Activated naive CD8-positive, alpha-beta T cell treated with anti-CD3 and anti-CD28 coated beads, Interleukin-2, amount 10 ng/mL, durations not matched to agents 7 days and 5 days (primary cell): ENCODE measurements at regions not wholly inside any gene's neighbourhood (a gene's known extent, or its start where the extent isn't known, plus 50 kb on each side); places are given as distances from the start of the nearest gene placed in this dataset.

Experiments
- ATAC-seq: fragments of 150-1000 bp; cut with Tn5 transposase; one replicate; pipeline ENCODE4 v1.10.0; 2021; ENCODE audit warnings: low read depth, moderate library complexity
- POLR2A ChIA-PET: fragments of 350-600 bp; sonication (Branson Sonifier 250); formaldehyde crosslinking; loops from one replicate; lab custom pipeline; 2021; ENCODE audit warnings: antibody characterized with exemption; lab: Charles Lee
- DNase-seq: peaks from one replicate; pipeline ENCODE4 v3.0.0; 2021
- H3K27ac Mint-ChIP-seq: one replicate; pipeline ENCODE4 v1.8.0; 2022; ENCODE audit warnings: mild to moderate bottlenecking, mixed read lengths
- H3K27me3 Mint-ChIP-seq: one replicate; pipeline ENCODE4 v1.8.0; 2022; ENCODE audit warnings: mild to moderate bottlenecking, moderate library complexity, mixed read lengths
- H3K36me3 Mint-ChIP-seq: one replicate; pipeline ENCODE4 v1.8.0; 2021; ENCODE audit warnings: mild to moderate bottlenecking, mixed read lengths
- H3K4me1 Mint-ChIP-seq: one replicate; pipeline ENCODE4 v1.8.0; 2021; ENCODE audit warnings: mixed read lengths
- H3K4me3 Mint-ChIP-seq: one replicate; pipeline ENCODE4 v1.8.0; 2022; ENCODE audit warnings: mild to moderate bottlenecking, moderate library complexity, mixed read lengths
- H3K9me3 Mint-ChIP-seq: one replicate; pipeline ENCODE4 v1.8.0; 2021; ENCODE audit warnings: mixed read lengths

- no peak for ATAC-seq
- POLR2A ChIA-PET, result no interaction called here
- H3K9me3 Mint-ChIP-seq, result no peaks in the 10 kb centered on the region
- H3K36me3 Mint-ChIP-seq, result no peaks in the 10 kb centered on the region
- H3K4me1 Mint-ChIP-seq, result no peaks in the 10 kb centered on the region
- no peak overlapping the region for H3K27ac Mint-ChIP-seq
- DNase-seq, result no peak
- peaks cover 10% of the 10 kb centered on the region for H3K27me3 Mint-ChIP-seq
- no peak overlapping the region for H3K4me3 Mint-ChIP-seq
These were observed 131.4 kb upstream of the IRX4 start for GRCh38 chr5:2014058-2014610.

GRCh38 chr5:2013301-2014057 is 130.8 kb upstream of the IRX4 start:
- ATAC-seq (no peak), DNase-seq (no peak)
- Mint-ChIP-seq H3K36me3 (no peaks in the 10 kb centered on the region), H3K4me3 (no peak overlapping the region), H3K9me3 (no peaks in the 10 kb centered on the region), H3K4me1 (no peaks in the 10 kb centered on the region), H3K27ac (no peak overlapping the region), H3K27me3 (peaks cover 10% of the 10 kb centered on the region)
- POLR2A ChIA-PET, result no interaction called here

- H3K27ac Mint-ChIP-seq, result no peak overlapping the region
- H3K36me3 Mint-ChIP-seq, result no peaks in the 10 kb centered on the region
- no peak overlapping the region for H3K4me3 Mint-ChIP-seq
- POLR2A ChIA-PET, result no interaction called here
- H3K27me3 Mint-ChIP-seq, result peaks cover 10% of the 10 kb centered on the region
- no peak for DNase-seq
- H3K4me1 Mint-ChIP-seq, result no peaks in the 10 kb centered on the region
- ATAC-seq, result no peak
- H3K9me3 Mint-ChIP-seq, result no peaks in the 10 kb centered on the region
These were observed 130.2 kb upstream of the IRX4 start for GRCh38 chr5:2012885-2013284.

- H3K4me1 Mint-ChIP-seq, result no peaks in the 10 kb centered on the region
- ATAC-seq, result no peak
- no peak overlapping the region for H3K4me3 Mint-ChIP-seq
- no peaks in the 10 kb centered on the region for H3K36me3 Mint-ChIP-seq
- H3K27ac Mint-ChIP-seq, result no peak overlapping the region
- DNase-seq, result no peak
- POLR2A ChIA-PET, result no interaction called here
- no peaks in the 10 kb centered on the region for H3K9me3 Mint-ChIP-seq
- H3K27me3 Mint-ChIP-seq, result peaks cover 10% of the 10 kb centered on the region
These were observed 129.0 kb upstream of the IRX4 start for GRCh38 chr5:2011481-2012411.

GRCh38 chr5:2010940-2011339 is 128.2 kb upstream of the IRX4 start:
- H3K36me3 Mint-ChIP-seq, result no peaks in the 10 kb centered on the region
- no peak overlapping the region for H3K4me3 Mint-ChIP-seq
- peaks cover 10% of the 10 kb centered on the region for H3K27me3 Mint-ChIP-seq
- ATAC-seq (no peak), DNase-seq (no peak)
- POLR2A ChIA-PET, result no interaction called here
- no peaks in the 10 kb centered on the region for H3K9me3 Mint-ChIP-seq
- H3K27ac Mint-ChIP-seq, result no peak overlapping the region
- no peaks in the 10 kb centered on the region for H3K4me1 Mint-ChIP-seq

GRCh38 chr5:2009986-2010914 is 127.5 kb upstream of the IRX4 start:
- H3K4me1 Mint-ChIP-seq, result no peaks in the 10 kb centered on the region
- H3K36me3 Mint-ChIP-seq, result no peaks in the 10 kb centered on the region
- H3K9me3 Mint-ChIP-seq, result no peaks in the 10 kb centered on the region
- H3K27me3 Mint-ChIP-seq, result peaks cover 10% of the 10 kb centered on the region
- POLR2A ChIA-PET, result no interaction called here
- H3K4me3 Mint-ChIP-seq, result no peak overlapping the region
- DNase-seq (no peak), ATAC-seq (no peak)
- H3K27ac Mint-ChIP-seq, result no peak overlapping the region

- no peaks in the 10 kb centered on the region for H3K36me3 Mint-ChIP-seq
- no peak overlapping the region for H3K4me3 Mint-ChIP-seq
- H3K27me3 Mint-ChIP-seq, result peaks cover 7% of the 10 kb centered on the region
- DNase-seq (no peak), ATAC-seq (no peak)
- no peak overlapping the region for H3K27ac Mint-ChIP-seq
- POLR2A ChIA-PET, result no interaction called here
- no peaks in the 10 kb centered on the region for H3K9me3 Mint-ChIP-seq
- H3K4me1 Mint-ChIP-seq, result no peaks in the 10 kb centered on the region
These were observed 126.3 kb upstream of the IRX4 start for GRCh38 chr5:2008851-2009629.

- DNase-seq, result no peak
- no peaks in the 10 kb centered on the region for H3K4me1 Mint-ChIP-seq
- H3K27ac Mint-ChIP-seq, result no peak overlapping the region
- no peaks in the 10 kb centered on the region for H3K9me3 Mint-ChIP-seq
- POLR2A ChIA-PET, result no interaction called here
- ATAC-seq, result no peak
- H3K4me3 Mint-ChIP-seq, result no peak overlapping the region
- H3K27me3 Mint-ChIP-seq, result peaks cover 3% of the 10 kb centered on the region
- no peaks in the 10 kb centered on the region for H3K36me3 Mint-ChIP-seq
These were observed 125.3 kb upstream of the IRX4 start for GRCh38 chr5:2007878-2008501.

- Mint-ChIP-seq H3K27me3 (peaks cover 3% of the 10 kb centered on the region), H3K4me1 (no peaks in the 10 kb centered on the region), H3K27ac (no peak overlapping the region), H3K9me3 (no peaks in the 10 kb centered on the region), H3K36me3 (no peaks in the 10 kb centered on the region), H3K4me3 (no peak overlapping the region)
- ATAC-seq, result no peak
- no peak for DNase-seq
- POLR2A ChIA-PET, result no interaction called here
These were observed 124.8 kb upstream of the IRX4 start for GRCh38 chr5:2007496-2007877.

GRCh38 chr5:2006971-2007291 is 124.2 kb upstream of the IRX4 start:
- peaks cover 3% of the 10 kb centered on the region for H3K27me3 Mint-ChIP-seq
- H3K4me3 Mint-ChIP-seq, result no peak overlapping the region
- H3K4me1 Mint-ChIP-seq, result no peaks in the 10 kb centered on the region
- DNase-seq, result no peak
- no peaks in the 10 kb centered on the region for H3K9me3 Mint-ChIP-seq
- no peak for ATAC-seq
- H3K27ac Mint-ChIP-seq, result no peak overlapping the region
- no peaks in the 10 kb centered on the region for H3K36me3 Mint-ChIP-seq
- POLR2A ChIA-PET, result no interaction called here

- POLR2A ChIA-PET, result no interaction called here
- Mint-ChIP-seq H3K4me3 (no peak overlapping the region), H3K36me3 (no peaks in the 10 kb centered on the region), H3K9me3 (no peaks in the 10 kb centered on the region), H3K27ac (no peak overlapping the region), H3K27me3 (no peaks in the 10 kb centered on the region), H3K4me1 (no peaks in the 10 kb centered on the region)
- ATAC-seq (no peak), DNase-seq (no peak)
These were observed 123.7 kb upstream of the IRX4 start for GRCh38 chr5:2006193-2006970.
